HG02970 (cell line): ENCODE measurements at regions not wholly inside any gene's neighbourhood (a gene's known extent, or its start where the extent isn't known, plus 50 kb on each side); places are given as distances from the start of the nearest gene placed in this dataset.
"Not testable (repeated sequence)": the region's sequence is repeated elsewhere in the genome, so short reads cannot be mapped to it uniquely, and the experiment has no call there.

Experiments
- ATAC-seq: cut with Tn5 transposase; IDR thresholded peaks from one replicate; pipeline ENCODE4 v1.9.1; 2021; ENCODE audit warnings: mild to moderate bottlenecking, moderate library complexity, moderate number of reproducible peaks; ENCODE audit not compliant: unreplicated experiment, low FRiP score

DNA sequence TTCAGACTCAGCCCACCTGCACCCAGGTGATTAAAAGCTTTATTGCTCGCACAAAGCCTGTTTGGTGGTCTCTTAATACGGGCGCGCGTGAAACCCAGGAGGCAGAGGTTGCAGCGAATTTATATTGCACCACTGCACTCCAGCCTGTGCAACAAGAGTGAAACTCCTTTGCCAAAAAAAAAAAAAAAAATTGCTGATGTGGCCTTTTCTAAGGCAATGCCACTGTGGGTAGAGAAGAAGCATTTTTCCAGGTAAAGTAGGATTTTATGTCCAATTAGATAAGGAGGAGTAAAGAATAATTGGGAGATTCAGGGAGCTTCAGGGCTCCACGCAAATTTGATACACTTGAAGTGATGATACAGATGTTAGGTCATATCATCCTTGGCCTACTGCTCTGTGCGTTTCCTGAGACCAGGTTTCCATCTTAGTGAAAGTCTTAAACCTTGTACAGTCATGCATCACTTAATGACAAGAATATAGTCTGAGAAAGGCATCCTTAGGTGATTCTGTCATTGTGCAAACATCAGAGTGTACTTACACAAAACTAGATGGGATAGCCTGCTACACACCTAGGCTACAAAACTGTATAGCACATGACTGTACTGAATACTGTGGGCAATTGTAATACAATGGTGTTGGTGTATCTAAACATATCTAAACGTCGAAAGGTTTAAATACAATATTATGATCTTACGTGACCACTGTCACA is 150.9 kb downstream of the SPRY2 start:
- no peak for ATAC-seq

DNA sequence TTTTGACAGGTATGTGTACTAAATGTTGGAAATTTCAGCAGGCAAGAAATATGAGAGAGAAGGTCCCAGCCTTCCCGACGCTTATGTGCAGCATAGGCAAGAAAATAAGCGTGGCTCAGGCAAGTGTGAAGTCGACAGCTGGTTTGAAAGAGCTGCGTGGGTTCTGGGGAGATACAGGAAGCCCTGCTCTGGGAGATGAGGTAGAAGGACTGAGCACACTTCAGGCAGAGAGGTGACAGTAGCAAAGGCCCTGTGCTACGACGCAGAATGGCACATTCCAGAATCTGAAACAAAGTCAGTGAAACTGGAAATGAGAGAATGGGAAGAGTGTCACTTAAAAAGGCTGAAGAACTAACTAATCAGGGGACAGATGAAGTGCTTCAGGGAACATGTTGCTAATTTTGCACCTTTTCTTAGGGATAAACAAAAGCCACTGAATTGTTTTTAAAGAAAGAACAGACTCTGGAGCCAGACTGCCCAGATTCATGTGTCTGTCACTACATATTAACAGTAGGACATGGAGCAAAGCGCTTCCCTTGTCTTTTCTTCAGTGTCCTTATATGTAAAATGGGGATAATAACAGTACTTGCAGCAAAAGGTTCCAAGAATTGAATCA is 160.1 kb downstream of the SPRY2 start:
- ATAC-seq = no peak

DNA sequence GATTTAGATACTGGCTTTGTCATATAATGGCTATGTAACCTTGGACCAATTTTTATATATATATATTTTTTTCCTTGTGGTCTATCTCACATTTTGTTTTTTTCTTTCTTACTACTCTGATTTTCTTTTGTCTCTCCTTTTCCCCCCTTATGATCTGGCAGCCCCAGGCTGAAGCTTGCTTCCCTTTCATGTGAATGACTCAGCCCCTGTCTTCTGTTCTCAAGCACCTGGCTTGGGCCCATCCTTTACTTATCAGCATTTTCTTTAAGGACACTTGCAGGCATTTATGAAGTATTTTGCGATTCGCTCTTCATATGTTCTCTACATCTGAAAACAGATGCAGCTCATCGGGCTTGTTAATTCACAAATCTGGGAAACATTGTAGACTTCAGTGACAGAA is 163.6 kb downstream of the SPRY2 start:
- no peak for ATAC-seq

DNA sequence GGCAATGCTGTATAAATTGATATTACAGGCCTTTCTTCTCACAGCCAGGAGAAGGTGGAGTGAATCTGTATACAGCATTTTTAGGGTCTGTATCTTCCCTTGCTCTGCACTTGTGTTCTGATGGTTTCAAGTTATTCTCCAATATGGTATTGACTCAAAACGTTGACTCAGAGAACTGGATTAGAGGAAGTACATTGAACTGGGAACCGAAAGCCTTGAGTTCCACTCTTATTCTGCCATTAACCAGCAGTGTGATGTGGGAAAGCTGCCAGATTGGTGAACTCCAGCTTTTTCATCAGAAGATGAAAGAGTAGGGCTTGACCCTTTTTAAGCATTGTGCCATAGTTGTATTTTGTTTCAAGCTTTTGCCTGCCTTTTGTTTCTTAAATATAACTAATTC is 167.7 kb downstream of the SPRY2 start:
- ATAC-seq = no peak

DNA sequence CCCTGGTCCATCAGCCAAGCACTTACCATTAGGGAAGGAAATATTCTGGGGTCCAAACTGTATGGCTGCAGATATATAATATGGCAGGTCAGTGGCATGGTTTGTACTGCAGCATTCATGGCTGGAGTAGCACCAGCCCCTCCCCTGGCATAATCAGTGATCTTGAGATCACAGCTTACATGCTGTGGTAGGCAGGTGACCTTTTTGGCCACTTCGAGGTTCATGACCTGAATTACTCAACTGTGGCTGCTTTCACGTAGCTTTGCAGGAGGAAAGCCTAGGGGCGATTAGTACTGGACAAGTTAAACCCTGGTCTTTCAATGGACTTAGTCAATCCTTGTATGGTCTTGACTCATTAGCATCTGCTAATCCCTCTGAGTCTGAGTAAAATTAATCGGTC is 169.8 kb downstream of the SPRY2 start:
- no peak for ATAC-seq

DNA sequence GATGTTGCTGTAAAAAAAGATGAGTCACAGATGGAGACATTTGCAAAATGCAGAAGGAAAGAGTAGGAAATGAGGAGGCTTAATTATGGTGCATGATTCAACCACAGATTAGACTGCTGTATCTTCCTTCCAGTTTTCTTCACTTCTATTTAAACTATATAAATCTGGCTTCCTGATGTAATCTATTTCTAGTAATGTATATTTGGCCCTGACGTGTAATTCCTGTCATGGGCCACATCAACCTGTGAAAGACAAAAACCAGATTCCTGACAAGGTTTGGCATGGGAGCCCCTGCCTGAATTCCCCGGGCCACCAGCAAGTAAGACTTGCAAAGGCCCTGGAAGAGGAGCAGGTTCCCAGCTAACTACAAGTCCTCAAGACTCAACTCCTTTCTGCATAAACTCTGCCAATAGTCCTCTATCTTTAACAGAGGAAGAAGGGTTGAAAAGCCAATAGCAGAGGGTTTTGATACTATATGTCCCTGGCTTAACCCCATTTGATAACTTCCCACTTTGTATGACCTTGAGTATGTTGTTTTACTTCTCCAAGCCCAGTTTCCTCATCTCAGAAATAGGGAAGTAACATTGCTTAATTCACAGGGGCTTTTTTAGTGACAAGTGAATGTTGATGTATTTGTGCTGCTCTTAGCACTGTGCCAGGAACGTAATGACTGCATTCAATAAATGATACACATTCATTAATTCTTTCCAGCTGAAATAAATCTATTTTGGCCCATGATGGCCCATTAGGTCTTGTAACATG is 172.7 kb downstream of the SPRY2 start:
- no peak for ATAC-seq

DNA sequence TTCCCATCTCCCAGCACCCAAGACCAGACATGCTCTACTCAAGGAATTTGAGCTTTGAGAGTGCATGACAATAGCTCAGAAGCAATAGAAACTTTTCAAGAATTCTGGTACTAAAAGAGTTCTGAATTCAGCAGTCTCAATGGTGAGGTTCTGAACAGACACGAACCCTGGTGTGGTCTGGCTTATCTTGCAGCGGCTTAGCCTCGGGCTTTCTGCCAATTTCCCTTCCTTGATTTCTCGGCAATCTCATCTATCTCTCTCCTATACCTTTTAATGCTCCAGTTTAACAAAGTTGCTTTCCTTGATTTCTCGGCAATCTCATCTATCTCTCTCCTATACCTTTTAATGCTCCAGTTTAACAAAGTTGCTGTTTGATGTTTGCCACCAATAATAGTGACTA is 174.6 kb downstream of the SPRY2 start:
- ATAC-seq = no peak

DNA sequence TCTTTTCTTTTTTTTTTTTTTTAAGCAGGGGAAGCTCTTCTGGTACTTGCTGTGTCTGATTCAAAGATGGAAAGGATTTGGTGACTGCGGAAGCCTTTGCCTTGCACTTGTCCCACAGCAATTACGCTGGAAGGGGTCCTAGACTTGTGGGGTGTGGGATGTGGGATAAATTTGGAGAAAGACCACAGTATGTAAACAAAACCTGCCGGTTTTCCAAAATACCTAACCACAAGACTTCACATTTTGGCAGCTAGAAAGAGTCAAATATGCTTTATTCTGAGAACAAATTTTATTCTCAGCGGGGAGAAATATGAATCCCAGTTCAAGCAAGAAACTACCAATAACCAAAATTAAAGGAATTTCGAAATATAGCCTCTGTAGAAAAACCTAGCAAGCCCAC is 176.5 kb downstream of the SPRY2 start:
- no peak for ATAC-seq

DNA sequence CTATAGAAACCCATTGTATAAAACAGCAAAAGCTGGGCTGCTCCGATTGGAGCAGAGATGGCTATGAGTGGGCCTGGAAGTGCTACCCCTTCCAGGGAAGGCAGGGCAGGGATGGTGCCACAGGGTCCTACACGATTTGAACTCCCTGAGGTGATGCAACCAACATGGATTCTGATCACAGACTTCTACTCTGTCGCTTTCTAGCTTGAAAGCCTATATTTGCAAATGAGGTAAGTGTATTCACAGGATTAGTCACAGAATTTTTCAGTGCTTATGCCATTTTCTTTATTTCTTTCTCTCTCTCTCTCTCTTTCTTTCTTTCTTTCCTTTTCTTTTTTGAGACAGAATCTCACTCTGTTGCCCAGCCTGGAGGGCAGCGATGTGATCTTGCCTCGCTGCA is 179.0 kb downstream of the SPRY2 start:
- no peak for ATAC-seq

DNA sequence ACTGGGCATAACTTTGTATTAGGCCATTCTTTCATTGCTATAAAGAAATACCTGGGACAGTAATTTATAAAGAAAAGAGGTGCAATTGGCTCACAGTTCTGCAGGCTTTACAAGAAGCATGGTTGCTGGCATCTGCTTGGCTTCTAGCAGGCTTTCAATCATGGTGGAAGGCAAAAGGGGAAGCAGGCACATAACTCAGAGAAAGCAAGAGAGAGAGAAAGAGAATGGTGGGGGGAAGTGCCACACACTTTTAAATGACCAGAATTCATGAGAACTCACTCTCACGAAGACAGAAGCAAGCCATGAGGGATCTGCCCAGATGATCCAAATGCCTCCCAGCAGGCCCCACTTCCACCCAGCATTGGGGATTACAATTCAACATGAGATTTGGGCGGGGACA is 179.7 kb downstream of the SPRY2 start:
- ATAC-seq = no peak

DNA sequence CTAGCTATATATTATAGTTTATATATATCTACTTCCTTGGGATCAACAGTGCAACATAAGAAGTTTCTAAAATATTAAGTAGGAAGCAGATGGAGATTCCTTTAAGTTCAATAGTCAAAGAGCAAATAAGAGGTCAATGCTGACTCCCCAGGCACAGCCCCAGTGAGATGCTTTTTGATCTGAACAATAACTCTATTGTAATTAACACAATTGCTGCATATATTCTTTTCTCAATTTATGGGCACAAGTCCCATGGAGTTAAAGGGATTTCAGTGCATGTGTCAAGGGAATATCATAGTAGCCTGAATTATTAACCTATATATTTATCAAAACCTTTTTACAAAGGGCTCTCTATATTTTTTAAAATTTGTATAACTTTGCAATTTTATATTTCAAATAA is 180.8 kb downstream of the SPRY2 start:
- ATAC-seq = no peak

DNA sequence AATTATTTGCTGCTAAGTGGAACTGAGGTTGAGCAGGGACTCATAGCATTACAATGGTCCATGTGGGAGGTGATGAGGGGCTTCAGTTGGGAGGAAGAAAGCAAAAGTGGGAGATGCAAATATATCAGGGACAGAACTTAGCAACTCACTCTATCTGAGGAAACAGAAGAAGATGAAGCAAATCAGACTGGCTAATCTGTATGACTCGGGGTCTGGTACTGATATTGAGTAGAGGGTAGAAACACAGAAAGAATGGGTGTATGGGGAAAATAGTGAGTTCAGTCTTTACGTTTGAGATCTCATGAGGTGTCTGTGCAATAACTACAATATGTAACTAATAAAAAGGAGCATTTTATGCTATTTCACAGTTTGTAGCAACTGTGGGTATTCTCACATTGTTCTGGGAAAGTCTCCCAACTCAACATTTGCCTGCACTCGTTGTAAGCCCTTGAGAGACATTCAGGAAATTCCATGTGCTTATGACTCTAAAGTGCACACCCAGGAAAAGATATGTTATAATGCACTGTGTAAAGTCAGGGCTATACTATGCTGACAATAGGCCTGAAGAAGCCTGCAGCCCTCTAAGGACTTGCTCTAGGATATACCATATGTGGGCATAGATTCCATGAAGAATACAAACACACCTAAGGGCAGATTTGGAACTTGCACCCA is 183.5 kb downstream of the SPRY2 start:
- ATAC-seq = no peak

DNA sequence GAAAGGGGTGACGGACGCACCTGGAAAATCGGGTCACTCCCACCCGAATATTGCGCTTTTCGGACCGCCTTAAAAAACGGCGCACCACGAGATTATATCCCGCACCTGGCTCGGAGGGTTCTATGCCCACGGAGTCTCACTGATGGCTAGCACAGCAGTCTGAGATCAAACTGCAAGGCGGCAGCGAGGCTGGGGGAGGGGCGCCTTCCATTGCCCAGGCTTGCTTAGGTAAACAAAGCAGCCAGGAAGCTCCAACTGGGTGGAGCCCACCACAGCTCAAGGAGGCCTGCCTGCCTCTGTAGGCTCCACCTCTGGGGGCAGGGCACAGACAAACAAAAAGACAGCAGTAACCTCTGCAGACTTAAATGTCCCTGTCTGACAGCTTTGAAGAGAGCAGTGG is 188.8 kb downstream of the SPRY2 start:
- not testable (repeated sequence) for ATAC-seq

DNA sequence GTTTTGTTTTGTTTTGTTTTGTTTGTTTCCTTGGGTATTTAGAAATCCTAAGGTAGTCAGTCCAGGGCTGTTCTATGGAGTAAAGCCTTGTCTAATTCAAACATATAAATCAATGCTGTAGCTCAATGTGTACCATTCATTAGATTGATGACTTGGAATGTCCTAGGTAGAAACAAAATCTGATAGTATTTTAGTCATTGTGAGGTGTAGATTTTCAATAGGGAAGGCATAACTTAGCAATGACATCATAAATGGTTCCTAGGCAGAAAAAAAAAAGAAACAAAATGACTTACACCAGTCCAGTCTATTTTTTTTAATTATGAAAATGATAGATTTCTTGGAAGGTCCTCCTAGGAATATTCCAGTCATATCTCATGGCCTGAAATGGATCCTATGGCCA is 189.9 kb downstream of the SPRY2 start:
- no peak for ATAC-seq

DNA sequence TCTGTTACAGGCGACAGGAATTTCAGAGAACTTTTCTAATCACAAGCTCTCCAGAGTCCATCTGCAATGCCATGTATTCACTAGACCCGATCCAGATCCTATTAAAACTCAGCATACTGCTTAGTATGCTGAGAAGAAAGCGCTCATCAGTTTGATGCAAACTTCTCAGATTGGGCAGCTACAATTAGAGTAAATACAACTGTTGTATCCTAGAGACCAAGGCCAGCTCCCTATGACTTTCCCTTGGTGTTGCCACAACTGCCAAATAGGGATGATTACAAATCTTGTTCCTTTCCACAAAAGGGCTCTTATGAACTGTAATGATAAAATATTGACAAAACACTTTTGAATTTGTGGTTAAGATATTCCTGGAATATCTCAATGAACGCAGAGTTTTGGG is 191.2 kb downstream of the SPRY2 start:
- ATAC-seq = no peak

DNA sequence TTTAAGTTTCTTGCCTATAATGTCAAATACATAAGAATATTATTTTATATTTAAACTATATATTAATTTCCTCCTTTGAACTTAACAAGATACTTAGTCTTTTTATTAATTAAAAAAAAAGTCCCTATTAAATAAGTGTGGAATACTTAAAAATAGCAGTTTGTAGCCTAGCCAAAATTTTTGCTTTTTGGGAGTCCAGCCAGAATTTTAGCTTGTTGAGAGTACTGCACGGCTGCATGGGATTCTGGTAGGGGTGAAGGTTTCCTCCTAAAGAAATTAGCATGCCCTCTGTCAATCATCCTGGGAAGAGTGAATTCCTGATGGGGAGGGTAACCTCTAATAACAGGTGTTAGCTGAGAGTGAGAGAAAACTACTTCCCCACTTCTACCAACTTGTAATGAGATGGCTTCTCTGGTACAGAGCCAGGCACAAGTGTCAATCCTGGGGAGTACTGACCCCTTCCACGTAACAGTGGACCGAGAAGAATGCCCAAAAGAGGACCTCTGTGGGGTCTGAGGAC is 195.7 kb downstream of the SPRY2 start:
- no peak for ATAC-seq

DNA sequence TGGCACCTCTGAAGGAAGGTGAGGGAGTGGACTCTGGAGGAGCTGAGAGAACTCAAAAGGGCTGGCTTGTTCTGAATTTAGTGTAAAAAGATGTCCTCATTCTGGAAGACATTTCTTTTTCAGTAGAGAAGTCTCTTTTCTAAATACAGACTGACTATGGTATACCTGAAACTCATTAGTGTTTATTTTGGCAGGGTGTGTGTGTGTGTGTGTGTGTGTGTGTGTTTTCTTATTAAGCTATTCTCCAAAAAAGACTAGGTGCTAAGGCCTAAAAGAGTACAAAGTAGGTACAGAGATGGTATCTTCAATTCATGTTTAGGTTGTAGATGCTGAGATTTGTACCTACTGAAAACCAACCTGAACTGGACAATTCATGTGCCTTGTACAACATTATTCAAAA is 196.4 kb downstream of the SPRY2 start:
- no peak for ATAC-seq

DNA sequence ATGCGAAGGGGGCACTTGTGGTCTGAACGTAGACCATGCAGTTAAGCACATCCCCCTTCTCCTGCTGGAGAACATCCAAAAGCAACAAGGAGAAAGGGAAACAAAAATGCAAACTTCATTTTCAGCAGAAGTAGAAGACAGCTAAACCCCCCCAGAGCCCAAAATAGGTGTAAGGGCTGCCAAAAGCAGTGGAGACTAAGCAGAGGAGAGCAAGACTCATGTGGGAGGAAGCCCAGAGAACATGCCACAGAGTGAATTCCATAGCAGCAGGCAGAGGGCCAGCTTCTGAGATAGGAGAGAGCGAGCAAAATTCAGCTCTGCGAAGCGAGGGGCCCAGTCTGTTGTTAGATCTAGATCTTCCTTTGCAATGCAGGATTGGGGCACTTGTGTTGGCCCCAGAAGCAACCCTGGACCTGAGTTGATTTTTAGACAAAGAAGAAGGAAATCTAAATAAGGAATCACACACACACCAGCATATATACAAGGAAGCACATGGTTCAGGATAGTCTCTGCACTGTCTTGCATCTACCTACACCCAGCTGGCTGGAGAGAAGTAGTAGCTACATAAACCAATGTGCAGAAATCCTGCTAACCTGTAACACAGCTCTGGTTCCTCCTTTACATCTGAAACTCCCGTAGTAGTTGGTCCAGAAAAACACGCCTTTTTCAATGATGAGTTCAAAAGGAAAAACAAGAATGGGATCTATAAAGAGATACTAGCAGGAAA is 199.6 kb downstream of the SPRY2 start:
- no peak for ATAC-seq

DNA sequence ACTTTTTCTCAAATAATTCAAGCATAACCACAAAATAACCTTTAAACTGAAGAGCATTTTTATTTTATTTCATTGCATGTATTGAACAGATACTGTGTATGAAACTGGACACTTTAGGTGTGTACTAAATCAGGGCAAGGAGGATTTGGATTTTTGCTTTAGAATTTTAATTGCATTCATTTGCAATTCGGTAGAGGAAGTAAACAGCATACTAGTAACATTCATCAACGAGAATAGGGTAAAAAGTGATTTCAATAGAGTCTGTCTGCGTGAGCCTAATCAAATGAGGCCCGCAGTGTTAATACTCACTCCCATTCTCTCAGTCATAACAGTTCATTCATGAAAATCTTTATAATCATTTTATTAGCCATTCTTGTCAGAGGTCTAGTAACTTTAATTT is 200.2 kb downstream of the SPRY2 start:
- no peak for ATAC-seq

DNA sequence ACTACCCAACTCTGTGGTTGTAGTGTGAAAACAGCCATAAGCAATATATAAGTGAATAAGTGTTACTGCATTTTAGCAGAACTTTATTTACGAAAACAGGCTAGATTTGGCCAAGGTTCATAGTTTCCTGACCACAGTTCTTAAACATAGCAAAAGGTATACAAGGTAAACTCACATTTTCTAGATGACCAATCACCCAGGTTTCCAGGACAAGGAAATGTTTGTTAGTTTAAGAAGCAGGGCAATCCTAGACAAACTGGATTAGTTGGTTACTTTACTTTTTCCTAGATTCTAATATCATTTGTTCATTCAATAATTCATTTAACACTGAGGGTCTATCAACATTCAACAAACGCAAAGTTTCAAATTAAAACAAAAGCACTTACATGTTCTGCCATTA is 201.7 kb downstream of the SPRY2 start:
- ATAC-seq = no peak
